ENCODE measurements at regions not wholly inside any gene's neighbourhood (a gene's known extent, or its start where the extent isn't known, plus 50 kb on each side); places are given as distances from the start of the nearest gene placed in this dataset.

DNA sequence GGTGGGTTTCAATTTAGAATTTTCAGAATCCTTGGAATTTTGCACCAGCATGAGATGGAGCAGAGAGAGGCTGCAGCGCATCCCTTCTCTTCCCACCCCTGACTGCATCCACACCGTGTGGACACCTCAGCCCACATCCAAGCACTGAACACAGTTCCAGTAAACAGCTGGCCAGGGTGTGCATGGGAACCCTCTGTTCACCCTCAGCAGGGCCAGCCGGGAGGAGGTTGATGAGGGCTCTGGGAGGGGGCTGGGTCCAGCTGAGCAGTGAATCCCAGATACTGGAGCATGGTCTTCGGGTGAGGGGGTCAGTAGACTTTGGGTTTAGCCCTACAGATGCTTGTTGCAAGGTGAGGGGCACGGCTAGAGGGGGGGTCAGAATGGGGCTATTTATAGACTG, 85.8 kb downstream of the RPLP1 start:
- Histone ChIP-seq H3K4me3 (no peak overlapping the region), H3K27ac (no peak overlapping the region), H3K27me3 (ENCODE audit: low read depth) (no peaks in the 10 kb centered on the region), H3K4me1 (no peaks in the 10 kb centered on the region), H3K36me3 (no peaks in the 10 kb centered on the region), H3K9me3 (no peaks in the 10 kb centered on the region)
- no peak for DNase-seq
- ATAC-seq = no peak
- TF ChIP-seq, protein P1, sequence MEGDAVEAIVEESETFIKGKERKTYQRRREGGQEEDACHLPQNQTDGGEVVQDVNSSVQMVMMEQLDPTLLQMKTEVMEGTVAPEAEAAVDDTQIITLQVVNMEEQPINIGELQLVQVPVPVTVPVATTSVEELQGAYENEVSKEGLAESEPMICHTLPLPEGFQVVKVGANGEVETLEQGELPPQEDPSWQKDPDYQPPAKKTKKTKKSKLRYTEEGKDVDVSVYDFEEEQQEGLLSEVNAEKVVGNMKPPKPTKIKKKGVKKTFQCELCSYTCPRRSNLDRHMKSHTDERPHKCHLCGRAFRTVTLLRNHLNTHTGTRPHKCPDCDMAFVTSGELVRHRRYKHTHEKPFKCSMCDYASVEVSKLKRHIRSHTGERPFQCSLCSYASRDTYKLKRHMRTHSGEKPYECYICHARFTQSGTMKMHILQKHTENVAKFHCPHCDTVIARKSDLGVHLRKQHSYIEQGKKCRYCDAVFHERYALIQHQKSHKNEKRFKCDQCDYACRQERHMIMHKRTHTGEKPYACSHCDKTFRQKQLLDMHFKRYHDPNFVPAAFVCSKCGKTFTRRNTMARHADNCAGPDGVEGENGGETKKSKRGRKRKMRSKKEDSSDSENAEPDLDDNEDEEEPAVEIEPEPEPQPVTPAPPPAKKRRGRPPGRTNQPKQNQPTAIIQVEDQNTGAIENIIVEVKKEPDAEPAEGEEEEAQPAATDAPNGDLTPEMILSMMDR (IDR thresholded peaks at IDR 0.05) = no peak
- intact Hi-C loops (cut with DNase I) = no loop called here

DNA sequence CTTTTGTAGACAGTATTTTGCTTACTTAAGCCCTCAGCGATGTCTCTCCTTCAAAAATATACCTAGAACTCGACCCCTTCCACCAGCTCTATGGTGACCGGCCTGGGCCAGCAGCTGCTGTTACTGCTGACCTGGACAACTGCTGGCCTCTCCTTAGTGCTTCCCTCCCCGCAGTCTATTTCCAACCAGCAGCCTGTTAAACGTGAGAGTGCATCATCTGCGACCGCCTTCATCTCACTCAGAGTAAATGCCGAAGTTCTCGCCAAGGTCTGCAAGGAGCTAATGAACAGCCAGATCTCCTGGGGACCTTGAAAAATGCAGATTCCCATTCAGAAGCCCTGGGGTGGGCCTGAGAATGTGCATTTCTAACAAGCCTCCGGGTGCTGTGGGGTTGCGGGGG, 86.7 kb downstream of the RPLP1 start:
- TF ChIP-seq, protein P1 (IDR thresholded peaks at IDR 0.05) = no peak
- H3K9me3 ChIP-seq = no peaks in the 10 kb centered on the region
- intact Hi-C loops (cut with DNase I) = no loop called here
- H3K36me3 ChIP-seq = no peaks in the 10 kb centered on the region
- DNase-seq (no peak), ATAC-seq (no peak)
- no peaks in the 10 kb centered on the region for H3K27me3 ChIP-seq (ENCODE audit: low read depth)
- H3K4me3 ChIP-seq = no peak overlapping the region
- H3K27ac ChIP-seq = no peak overlapping the region
- no peaks in the 10 kb centered on the region for H3K4me1 ChIP-seq

DNA sequence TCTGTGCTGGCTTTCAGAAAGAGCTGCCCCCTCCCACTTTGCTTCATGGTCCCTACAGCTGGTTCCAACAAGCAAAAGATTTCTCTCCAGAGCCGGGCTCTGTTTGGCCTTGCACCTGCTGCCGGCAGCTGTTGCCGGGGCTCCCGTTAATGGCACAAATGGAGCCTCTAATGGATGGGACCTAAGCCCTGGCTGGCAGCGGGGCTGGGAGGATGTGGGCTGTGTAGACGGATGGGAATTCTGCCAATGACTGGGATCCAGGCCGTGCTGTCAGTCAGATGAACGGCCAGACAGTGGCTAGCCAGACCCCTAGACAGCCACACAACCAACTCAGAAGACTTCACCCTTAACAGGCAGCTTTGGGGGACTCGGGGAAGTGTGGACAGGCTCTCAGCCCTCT, 88.0 kb downstream of the RPLP1 start:
- no peaks in the 10 kb centered on the region for H3K4me1 ChIP-seq
- no peak overlapping the region for H3K4me3 ChIP-seq
- intact Hi-C loops (cut with DNase I) = no loop called here
- H3K27ac ChIP-seq = no peak overlapping the region
- no peak for DNase-seq
- no peaks in the 10 kb centered on the region for H3K9me3 ChIP-seq
- no peaks in the 10 kb centered on the region for H3K27me3 ChIP-seq (ENCODE audit: low read depth)
- no peak for ATAC-seq
- no peaks in the 10 kb centered on the region for H3K36me3 ChIP-seq
- TF ChIP-seq, protein P1 (IDR thresholded peaks at IDR 0.05) = no peak

DNA sequence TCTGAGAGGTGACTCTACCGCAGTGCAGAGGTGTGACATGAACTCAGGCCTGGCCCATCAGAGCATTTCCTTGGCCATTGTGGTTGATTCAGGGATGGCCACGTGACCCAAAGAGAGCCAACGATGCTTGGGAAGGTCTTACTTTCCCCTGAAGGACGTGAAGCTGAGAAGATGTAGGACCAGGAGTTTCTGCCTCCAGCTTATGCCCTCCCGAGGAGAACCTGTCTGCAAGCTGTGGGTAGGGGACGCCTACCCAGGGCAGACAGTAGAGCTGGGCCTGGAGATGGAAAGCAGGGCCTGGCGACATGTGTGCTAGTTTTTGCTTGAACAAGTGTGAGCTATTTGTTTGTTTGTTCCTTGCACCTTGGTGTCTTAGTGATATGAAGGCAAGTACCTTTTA, 89.4 kb downstream of the RPLP1 start:
- Histone ChIP-seq H3K9me3 (no peaks in the 10 kb centered on the region), H3K27me3 (ENCODE audit: low read depth) (no peaks in the 10 kb centered on the region), H3K36me3 (no peaks in the 10 kb centered on the region), H3K4me3 (no peak overlapping the region), H3K27ac (no peak overlapping the region), H3K4me1 (no peaks in the 10 kb centered on the region)
- TF ChIP-seq, protein P1 (IDR thresholded peaks at IDR 0.05) = no peak
- DNase-seq (no peak), ATAC-seq (no peak)
- intact Hi-C loops (cut with DNase I) = no loop called here

DNA sequence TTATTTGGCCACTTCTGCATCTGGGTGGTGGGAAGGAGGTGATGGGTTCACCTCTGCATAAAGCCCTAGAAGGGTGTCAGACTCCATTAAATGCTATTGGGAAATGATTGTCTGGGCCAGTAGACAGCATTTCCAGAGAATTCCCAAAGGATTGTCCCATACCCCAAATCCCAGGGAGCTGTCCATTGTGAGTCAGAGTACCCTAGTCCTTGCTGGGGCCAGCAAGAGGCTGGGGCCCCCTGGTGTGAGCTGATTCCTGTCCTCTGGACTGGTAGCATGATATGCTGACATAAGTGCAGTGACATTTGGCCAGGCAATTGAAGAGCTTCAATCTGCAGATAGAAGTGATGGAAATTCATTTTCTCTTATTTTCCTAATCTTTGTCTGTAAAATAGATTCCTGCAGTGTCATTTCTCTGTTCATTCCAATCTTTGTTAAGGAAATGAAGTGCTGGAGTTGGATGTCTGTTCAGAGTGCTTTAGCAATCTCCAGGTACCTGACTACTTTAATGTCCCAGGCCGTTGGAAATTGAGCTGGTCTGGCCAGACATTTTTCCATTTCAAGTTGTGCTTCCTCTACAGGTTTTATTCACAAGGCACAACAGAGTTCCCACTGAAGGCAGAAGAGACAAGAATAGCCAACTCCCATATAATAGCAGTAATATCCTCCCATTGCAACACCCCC, 91.2 kb downstream of the RPLP1 start:
- DNase-seq (no peak), ATAC-seq (no peak)
- H3K9me3 ChIP-seq = no peaks in the 10 kb centered on the region
- no peaks in the 10 kb centered on the region for H3K36me3 ChIP-seq
- TF ChIP-seq, protein P1 (IDR thresholded peaks at IDR 0.05) = no peak
- H3K4me3 ChIP-seq = no peak overlapping the region
- intact Hi-C loops (cut with DNase I) = no loop called here
- H3K4me1 ChIP-seq = no peaks in the 10 kb centered on the region
- H3K27ac ChIP-seq = no peak overlapping the region
- no peaks in the 10 kb centered on the region for H3K27me3 ChIP-seq (ENCODE audit: low read depth)
